H9 (cell line): ENCODE measurements at regions not wholly inside any gene's neighbourhood (a gene's known extent, or its start where the extent isn't known, plus 50 kb on each side); places are given as distances from the start of the nearest gene placed in this dataset.

ENCODE experiments used
- DNase-seq: peaks from one replicate; pipeline ENCODE4 v3.0.0-alpha.2; 2017
- H2AFZ ChIP-seq: one replicate; pipeline ENCODE4 v1.6.1; 2013; ENCODE audit warnings: mild to moderate bottlenecking, low read length, control low read depth, moderate library complexity
- H2AK5ac ChIP-seq: 2 replicates; pipeline ENCODE4 v1.6.1; 2013; ENCODE audit warnings: low read length, control low read depth, mixed read lengths; ENCODE audit not compliant: insufficient read length
- H2BK120ac ChIP-seq: one replicate; pipeline ENCODE4 v1.6.1; 2013; ENCODE audit warnings: low read depth, mild to moderate bottlenecking, low read length, control low read depth, inconsistent platforms; ENCODE audit not compliant: poor library complexity, severe bottlenecking
- H2BK12ac ChIP-seq: 2 replicates; pipeline ENCODE4 v1.6.1; 2013; ENCODE audit warnings: low read length, control low read depth, mixed read lengths, low read depth; ENCODE audit not compliant: insufficient read length
- H2BK15ac ChIP-seq: 2 replicates; pipeline ENCODE4 v1.6.1; 2013; ENCODE audit warnings: low read depth, low read length, control low read depth
- H2BK20ac ChIP-seq: one replicate; pipeline ENCODE4 v1.6.1; 2013; ENCODE audit warnings: low read depth, mild to moderate bottlenecking, low read length, control low read depth, inconsistent platforms; ENCODE audit not compliant: poor library complexity, severe bottlenecking
- H2BK5ac ChIP-seq: 2 replicates; pipeline ENCODE4 v1.6.1; 2013; ENCODE audit warnings: low read length, control low read depth, mixed read lengths; ENCODE audit not compliant: insufficient read length
- H3K14ac ChIP-seq: 2 replicates; pipeline ENCODE4 v1.6.1; 2013; ENCODE audit warnings: low read length, control low read depth; ENCODE audit not compliant: insufficient read depth
- H3K18ac ChIP-seq: 2 replicates; pipeline ENCODE4 v1.6.1; 2013; ENCODE audit warnings: low read depth, mild to moderate bottlenecking, mixed read lengths, low read length, control low read depth; ENCODE audit not compliant: insufficient read length
- H3K23ac ChIP-seq: 2 replicates; pipeline ENCODE4 v1.6.1; 2013; ENCODE audit warnings: low read length, control low read depth, mixed read lengths, low read depth; ENCODE audit not compliant: insufficient read length
- H3K23me2 ChIP-seq: 2 replicates; pipeline ENCODE4 v1.6.1; 2013; ENCODE audit warnings: low read depth, mild to moderate bottlenecking, mixed read lengths, low read length, control low read depth; ENCODE audit not compliant: insufficient read length, poor library complexity, severe bottlenecking
- H3K27ac ChIP-seq: 2 replicates; pipeline ENCODE4 v1.5.1; 2013; ENCODE audit warnings: low read length, control low read depth, mixed read lengths, low read depth; ENCODE audit not compliant: insufficient read length
- H3K27me3 ChIP-seq: 2 replicates; pipeline ENCODE4 v1.6.1; 2013; ENCODE audit warnings: low read length, control low read depth, inconsistent platforms; ENCODE audit not compliant: insufficient read depth
- H3K4ac ChIP-seq: 2 replicates; pipeline ENCODE4 v1.6.1; 2013; ENCODE audit warnings: low read depth, mild to moderate bottlenecking, control low read depth, inconsistent platforms, low read length, moderate library complexity
- H3K4me1 ChIP-seq: 2 replicates; pipeline ENCODE4 v1.6.1; 2013; ENCODE audit warnings: low read length, control low read depth, inconsistent platforms; ENCODE audit not compliant: insufficient read depth
- H3K4me2 ChIP-seq: 2 replicates; pipeline ENCODE4 v1.6.1; 2013; ENCODE audit warnings: low read length, control low read depth, mixed read lengths; ENCODE audit not compliant: insufficient read length, insufficient read depth
- H3K56ac ChIP-seq: 2 replicates; pipeline ENCODE4 v1.6.1; 2013; ENCODE audit warnings: low read depth, mild to moderate bottlenecking, mixed read lengths, low read length, control low read depth; ENCODE audit not compliant: insufficient read length
- H3K79me1 ChIP-seq: 2 replicates; pipeline ENCODE4 v1.6.1; 2013; ENCODE audit warnings: low read depth, mild to moderate bottlenecking, moderate library complexity, low read length, control low read depth, inconsistent platforms; ENCODE audit not compliant: insufficient read depth, poor library complexity, severe bottlenecking
- H3K79me2 ChIP-seq: 2 replicates; pipeline ENCODE4 v1.6.1; 2013; ENCODE audit warnings: low read length, control low read depth, inconsistent platforms; ENCODE audit not compliant: insufficient read depth
- H3K9ac ChIP-seq: 2 replicates; pipeline ENCODE4 v1.6.1; 2013; ENCODE audit warnings: low read length, control low read depth, mixed read lengths; ENCODE audit not compliant: insufficient read length; ENCODE audit errors: extremely low read depth
- H3K9me3 ChIP-seq: one replicate; pipeline ENCODE4 v1.6.1; 2013; ENCODE audit warnings: low read depth, low read length, inconsistent platforms; ENCODE audit not compliant: control insufficient read depth
- H3T11ph ChIP-seq: one replicate; pipeline ENCODE4 v1.6.1; 2013; ENCODE audit warnings: mild to moderate bottlenecking, low read length, control low read depth, inconsistent platforms
- H4K20me1 ChIP-seq: one replicate; pipeline ENCODE4 v1.6.1; 2013; ENCODE audit not compliant: control insufficient read depth, insufficient read length, insufficient read depth
- H4K5ac ChIP-seq: 2 replicates; pipeline ENCODE4 v1.6.1; 2013; ENCODE audit warnings: low read depth, mild to moderate bottlenecking, mixed read lengths, low read length, control low read depth; ENCODE audit not compliant: insufficient read length
- H4K8ac ChIP-seq: replicated peaks from 2 replicates; pipeline ENCODE4 v1.6.1; 2013; ENCODE audit warnings: low read length, control low read depth, mixed read lengths, low read depth; ENCODE audit not compliant: insufficient read length
- H4K91ac ChIP-seq: 2 replicates; pipeline ENCODE4 v1.6.1; 2013; ENCODE audit warnings: low read depth, mild to moderate bottlenecking, moderate library complexity, mixed read lengths, low read length, control low read depth; ENCODE audit not compliant: insufficient read length
- H3K27ac Mint-ChIP-seq, 3 experiments: 2 replicates in 2 of 3; 3 replicates in 1 of 3; pipeline ENCODE4 v1.8.0; 2020 to 2021; ENCODE audit warnings: mixed read lengths in 3 of 3, mild to moderate bottlenecking in 1 of 3, moderate library complexity in 1 of 3
- H3K27me3 Mint-ChIP-seq: 2 replicates; pipeline ENCODE4 v1.8.0; 2021; ENCODE audit warnings: low read depth, mild to moderate bottlenecking, moderate library complexity, mixed read lengths
- H3K36me3 Mint-ChIP-seq, 3 experiments: 2 replicates in 2 of 3; 3 replicates in 1 of 3; pipeline ENCODE4 v1.8.0; 2020 to 2021; ENCODE audit warnings: low read depth in 3 of 3, mixed read lengths in 3 of 3; ENCODE audit not compliant: insufficient read depth in 1 of 3
- H3K4me1 Mint-ChIP-seq, 2 experiments: 2 replicates each; pipeline ENCODE4 v1.8.0; 2020; ENCODE audit warnings: mixed read lengths in 2 of 2
- H3K4me3 Mint-ChIP-seq, 2 experiments: 2 replicates in 1 of 2; 3 replicates in 1 of 2; pipeline ENCODE4 v1.8.0; 2020 to 2021; ENCODE audit warnings: mild to moderate bottlenecking in 2 of 2, mixed read lengths in 2 of 2, moderate library complexity in 1 of 2
- H3K9me3 Mint-ChIP-seq, 2 experiments: 2 replicates in 1 of 2; 3 replicates in 1 of 2; pipeline ENCODE4 v1.8.0; 2020; ENCODE audit warnings: mild to moderate bottlenecking in 2 of 2, mixed read lengths in 2 of 2, moderate library complexity in 1 of 2
- WGBS: extraction: QIAGEN DNeasy Blood & Tissue Kit; methylation state at CpG from one replicate; pipeline ENCODE4 v1.1.7; 2013; ENCODE audit warnings: missing lambda C conversion rate, low lambda C conversion rate, mixed read lengths; ENCODE audit not compliant: insufficient read length; ENCODE audit errors: extremely low coverage; 5-methylcytosine and 5-hydroxymethylcytosine counted together
- TF ChIP-seq, protein P1 (sequence below): fragments of 200-600 bp; sonication (generic); conservative IDR thresholded peaks from 3 replicates; pipeline ENCODE4 v1.8.0; 2021; ENCODE audit warnings: antibody characterized with exemption, mild to moderate bottlenecking

DNA sequence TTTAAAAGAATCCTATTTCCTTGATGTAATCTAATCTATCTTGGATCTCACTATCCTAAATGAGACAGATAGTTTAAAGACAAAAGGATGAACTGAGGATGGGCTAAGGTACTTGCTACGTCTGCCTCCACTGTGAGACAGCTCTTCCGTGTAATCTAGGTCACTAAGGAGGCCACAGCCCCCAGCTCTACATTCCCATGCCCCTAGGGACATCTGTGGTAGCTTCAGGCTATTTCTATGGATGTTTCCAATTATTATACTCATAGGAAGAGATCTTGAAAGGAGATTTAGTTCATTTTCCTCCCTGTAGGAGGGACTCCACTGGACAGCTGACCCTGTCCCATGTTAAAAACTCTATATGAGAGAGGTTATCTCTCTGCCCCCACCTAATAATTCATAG lies 140.8 kb upstream of the TRPC5 start:
- Histone ChIP-seq H2BK20ac (no peak overlapping the region), H4K5ac (no peak overlapping the region), H2AK5ac (no peak overlapping the region), H4K91ac (no peak overlapping the region), H3K27ac (no peak overlapping the region), H2BK12ac (no peak overlapping the region), H2BK15ac (no peak overlapping the region), H3K27me3 (no peaks in the 10 kb centered on the region), H2BK120ac (no peak overlapping the region), H4K20me1 (no peaks in the 10 kb centered on the region), H3K4me1 (no peaks in the 10 kb centered on the region), H3K4me2 (no peak overlapping the region), H4K8ac (no peak overlapping the region), H3K23me2 (no peaks in the 10 kb centered on the region), H3K18ac (no peak overlapping the region), H3K79me2 (no peaks in the 10 kb centered on the region), H2BK5ac (no peak overlapping the region), H3K14ac (no peak overlapping the region), H3K4ac (no peak overlapping the region), H3K9ac (no peak overlapping the region), H3K79me1 (no peaks in the 10 kb centered on the region), H3K9me3 (no peaks in the 10 kb centered on the region), H3K56ac (no peak overlapping the region), H2AFZ (no peak overlapping the region), H3T11ph (no peak overlapping the region), H3K23ac (no peak overlapping the region)
- Mint-ChIP-seq H3K4me3 (no peak overlapping the region), H3K27me3 (peaks cover 2% of the 10 kb centered on the region; the same call in 1 of the 2 replicates), H3K27ac (no peak overlapping the region), H3K9me3 (no peaks in the 10 kb centered on the region), H3K36me3 (no peaks in the 10 kb centered on the region; a peak in 1 of 7 replicates), H3K4me1 (peaks cover 2% of the 10 kb centered on the region in 2 experiments; a peak in 3 of 4 replicates)
- DNase-seq, result no peak
- WGBS, result no CpG with 5 or more reads among the region's 2 CpGs
- TF ChIP-seq, protein P1, sequence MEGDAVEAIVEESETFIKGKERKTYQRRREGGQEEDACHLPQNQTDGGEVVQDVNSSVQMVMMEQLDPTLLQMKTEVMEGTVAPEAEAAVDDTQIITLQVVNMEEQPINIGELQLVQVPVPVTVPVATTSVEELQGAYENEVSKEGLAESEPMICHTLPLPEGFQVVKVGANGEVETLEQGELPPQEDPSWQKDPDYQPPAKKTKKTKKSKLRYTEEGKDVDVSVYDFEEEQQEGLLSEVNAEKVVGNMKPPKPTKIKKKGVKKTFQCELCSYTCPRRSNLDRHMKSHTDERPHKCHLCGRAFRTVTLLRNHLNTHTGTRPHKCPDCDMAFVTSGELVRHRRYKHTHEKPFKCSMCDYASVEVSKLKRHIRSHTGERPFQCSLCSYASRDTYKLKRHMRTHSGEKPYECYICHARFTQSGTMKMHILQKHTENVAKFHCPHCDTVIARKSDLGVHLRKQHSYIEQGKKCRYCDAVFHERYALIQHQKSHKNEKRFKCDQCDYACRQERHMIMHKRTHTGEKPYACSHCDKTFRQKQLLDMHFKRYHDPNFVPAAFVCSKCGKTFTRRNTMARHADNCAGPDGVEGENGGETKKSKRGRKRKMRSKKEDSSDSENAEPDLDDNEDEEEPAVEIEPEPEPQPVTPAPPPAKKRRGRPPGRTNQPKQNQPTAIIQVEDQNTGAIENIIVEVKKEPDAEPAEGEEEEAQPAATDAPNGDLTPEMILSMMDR, result no peak
